HTR-8/SVneo (cell line): ENCODE measurements at regions not wholly inside any gene's neighbourhood (a gene's known extent, or its start where the extent isn't known, plus 50 kb on each side); places are given as distances from the start of the nearest gene placed in this dataset.

Experiments
- DNase-seq: peaks from one replicate; pipeline ENCODE4 v3.0.0; 2011; ENCODE audit warnings: low spot score, mixed read lengths; ENCODE audit not compliant: insufficient read length
- FAIRE-seq: peaks from 2 replicates; lab custom pipeline; 2011; peaks lifted over from hg19 to GRCh38; lab: Jason Lieb, UNC

- FAIRE-seq (no peak), DNase-seq (no peak)
Observed at GRCh38 chr7:67535241-67535989, 538.8 kb downstream of the TYW1 start.

DNA sequence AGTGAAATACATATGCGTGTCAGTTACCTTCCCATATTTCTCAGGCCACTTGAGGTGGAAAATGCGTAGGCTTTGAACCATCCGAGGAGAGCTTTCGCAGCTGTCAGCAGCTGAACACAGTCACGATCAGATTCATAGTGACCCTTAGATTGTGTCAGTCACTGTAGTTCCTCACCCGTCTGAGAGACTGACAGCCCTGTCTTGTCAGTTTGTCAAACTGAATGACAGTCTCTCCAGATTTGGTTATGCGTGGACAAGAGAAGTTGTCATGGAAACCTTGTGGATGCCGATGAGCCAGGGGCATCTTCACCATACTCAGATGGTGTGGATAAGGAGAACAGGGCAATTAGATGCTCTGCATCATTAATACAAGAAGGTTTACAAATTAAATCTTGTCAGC lies 546.3 kb downstream of the TYW1 start:
- DNase-seq (no peak), FAIRE-seq (no peak)

- FAIRE-seq: no peak
- no peak for DNase-seq
Observed at GRCh38 chr7:67547183-67547907, 550.7 kb downstream of the TYW1 start.

DNA sequence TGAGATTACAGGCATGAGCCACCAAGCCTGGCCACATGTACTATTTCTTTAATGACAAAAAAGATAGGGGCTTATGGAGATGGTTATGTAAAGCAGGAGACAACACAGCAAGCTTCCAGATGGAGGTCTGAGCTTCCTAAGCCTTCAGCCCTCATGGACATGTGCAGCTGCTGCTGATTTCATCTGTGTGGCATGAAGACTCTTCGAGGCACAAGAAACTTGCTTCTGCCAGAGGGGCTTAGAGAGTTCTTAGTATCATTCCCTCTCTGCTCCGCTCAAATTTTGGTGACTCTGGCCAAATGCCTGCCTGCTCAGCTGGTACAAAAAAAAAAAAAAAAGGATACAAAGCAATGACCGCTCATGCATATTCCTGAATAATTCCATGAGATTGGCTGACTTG lies 552.5 kb downstream of the TYW1 start:
- FAIRE-seq (no peak), DNase-seq (no peak)

- DNase-seq (no peak), FAIRE-seq (no peak)
Observed at GRCh38 chr7:67550801-67551436, 554.3 kb downstream of the TYW1 start.

- DNase-seq (no peak), FAIRE-seq (no peak)
Observed at GRCh38 chr7:67552738-67553137, 556.1 kb downstream of the TYW1 start.

- DNase-seq (no peak), FAIRE-seq (no peak)
Observed at GRCh38 chr7:67553378-67553777, 556.7 kb downstream of the TYW1 start.

DNA sequence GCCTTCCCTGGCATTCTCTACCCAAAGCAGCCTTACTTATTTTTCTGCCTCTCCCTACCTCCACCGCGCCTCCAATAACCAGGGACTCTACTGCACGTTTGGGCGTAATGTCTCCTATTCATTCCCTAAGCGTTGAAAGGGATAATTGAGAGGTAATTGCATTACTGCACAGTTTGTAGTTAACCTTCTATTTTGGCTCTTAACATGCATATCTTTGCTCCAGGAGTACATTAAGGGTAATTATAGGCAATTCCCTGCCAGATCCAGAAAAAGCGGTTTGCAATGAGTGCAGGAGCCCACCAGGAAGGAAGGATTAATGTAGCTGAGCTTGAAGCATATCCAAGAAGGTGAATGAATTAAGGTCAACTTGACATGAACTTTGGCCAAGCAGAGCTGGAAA lies 558.4 kb downstream of the TYW1 start:
- no peak for DNase-seq
- FAIRE-seq: no peak

DNA sequence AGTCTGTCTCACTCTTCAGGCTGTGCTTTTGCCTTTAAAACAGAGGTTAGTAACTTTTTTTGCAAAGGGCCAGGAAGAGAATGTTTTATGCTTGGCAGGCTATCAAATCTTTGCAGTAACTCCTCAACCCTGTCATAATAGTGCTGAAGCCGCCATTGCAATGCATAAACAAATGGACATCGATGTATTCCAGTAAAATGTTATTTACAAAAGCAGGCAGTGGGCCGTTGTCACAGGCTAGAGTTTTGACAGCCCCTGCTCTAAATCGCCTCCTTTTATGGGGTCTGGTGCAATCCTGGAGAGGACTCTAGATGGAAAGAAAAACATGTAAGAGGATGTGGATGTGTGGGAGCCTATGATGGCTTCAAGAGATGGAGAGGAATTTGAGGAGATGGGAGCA lies 568.3 kb downstream of the TYW1 start:
- FAIRE-seq: no peak

DNA sequence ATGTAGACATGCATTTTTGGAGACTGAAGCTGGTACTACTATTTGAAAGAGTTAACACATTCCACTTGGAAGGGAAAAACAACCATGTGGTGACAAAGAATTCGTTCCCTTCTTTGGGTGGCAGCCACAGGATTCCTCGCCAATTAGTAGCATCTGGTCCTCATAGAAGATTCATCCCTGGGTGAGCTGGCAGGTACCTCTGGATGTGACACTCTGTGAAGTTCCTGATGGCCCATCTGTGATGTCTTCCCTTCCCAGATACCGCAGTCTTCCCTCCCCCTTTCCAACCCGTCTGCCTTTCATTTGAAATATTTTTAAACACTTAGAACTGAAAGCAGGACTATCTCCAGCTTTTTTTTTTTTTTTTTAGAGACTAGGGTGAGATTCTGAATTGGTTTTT lies 569.5 kb downstream of the TYW1 start:
- no peak for DNase-seq
- no peak for FAIRE-seq

More for the DNA sequence above, 568.3 kb downstream of the TYW1 start:
- DNase-seq: no peak

DNA sequence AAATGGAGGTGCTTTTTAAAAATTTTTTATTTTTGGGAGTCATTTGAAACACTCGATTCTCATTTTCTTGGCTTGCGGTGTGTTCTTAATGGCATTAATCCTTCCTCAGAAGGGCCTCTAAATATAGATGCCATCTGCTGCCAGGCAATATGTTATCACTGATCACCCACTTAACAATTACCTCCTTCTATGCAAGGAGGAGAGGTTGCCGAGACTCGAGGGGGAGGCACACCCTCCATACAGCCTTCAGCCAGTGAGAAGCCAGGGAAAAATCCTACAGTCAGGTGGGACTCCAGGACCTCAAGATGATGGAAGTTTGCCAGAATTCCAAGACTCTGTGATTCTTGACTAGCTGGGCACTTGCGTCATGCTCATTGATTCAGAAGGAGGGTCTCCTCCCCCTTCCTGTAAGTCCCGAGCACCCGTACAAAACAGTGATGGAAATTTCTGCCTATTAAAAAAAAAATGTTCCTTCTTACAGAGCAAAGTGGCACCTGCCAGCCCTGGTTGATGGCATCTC lies 574.5 kb downstream of the TYW1 start:
- no peak for DNase-seq
- FAIRE-seq: no peak

- no peak for FAIRE-seq
Observed at GRCh38 chr7:67573639-67574038, 577.0 kb downstream of the TYW1 start.

DNA sequence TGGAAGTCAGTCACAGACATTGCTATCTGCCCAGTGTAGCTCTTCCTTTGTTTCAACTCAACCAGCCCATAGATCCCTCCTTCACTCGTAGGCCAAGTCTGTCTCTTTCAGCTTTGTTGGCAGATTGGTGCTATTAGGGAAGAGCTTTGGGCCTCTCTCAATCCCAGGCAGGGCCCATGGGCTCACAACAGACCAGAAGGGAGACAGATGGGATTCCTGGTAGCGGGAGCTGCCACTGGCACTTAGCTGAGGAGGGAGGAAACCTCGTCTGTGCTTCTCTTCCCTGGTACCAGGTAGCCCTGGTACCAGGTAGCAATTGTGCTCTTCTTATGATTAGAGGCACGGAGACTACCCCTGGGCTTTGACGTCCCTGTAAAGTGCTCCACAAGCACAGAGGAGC lies 592.0 kb downstream of the TYW1 start:
- no peak for FAIRE-seq

More at GRCh38 chr7:67573639-67574038, 577.0 kb downstream of the TYW1 start:
- DNase-seq: no peak

GRCh38 chr7:67589183-67589582 lies 592.5 kb downstream of the TYW1 start:
- FAIRE-seq: no peak
- DNase-seq: no peak

More for the DNA sequence above, 592.0 kb downstream of the TYW1 start:
- DNase-seq: no peak

DNA sequence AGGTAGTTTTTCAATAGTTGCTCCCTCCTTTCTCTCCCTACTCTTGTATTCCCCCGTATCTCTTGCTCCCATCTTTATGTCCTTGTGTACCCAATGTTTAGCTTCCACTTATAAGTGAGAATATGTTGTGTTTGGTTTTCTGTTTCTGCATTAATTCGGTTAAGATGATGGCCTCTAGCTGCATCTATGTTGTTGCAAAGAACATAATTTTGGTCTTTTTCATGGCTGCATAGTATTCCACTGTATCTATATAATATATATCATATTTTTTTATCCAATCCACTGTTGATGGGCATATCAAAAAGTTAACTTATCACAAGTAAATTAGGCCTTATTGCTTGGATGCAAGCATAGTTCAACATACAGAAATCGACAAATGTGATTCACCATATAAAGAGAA lies 594.0 kb downstream of the TYW1 start:
- DNase-seq (no peak), FAIRE-seq (no peak)

DNA sequence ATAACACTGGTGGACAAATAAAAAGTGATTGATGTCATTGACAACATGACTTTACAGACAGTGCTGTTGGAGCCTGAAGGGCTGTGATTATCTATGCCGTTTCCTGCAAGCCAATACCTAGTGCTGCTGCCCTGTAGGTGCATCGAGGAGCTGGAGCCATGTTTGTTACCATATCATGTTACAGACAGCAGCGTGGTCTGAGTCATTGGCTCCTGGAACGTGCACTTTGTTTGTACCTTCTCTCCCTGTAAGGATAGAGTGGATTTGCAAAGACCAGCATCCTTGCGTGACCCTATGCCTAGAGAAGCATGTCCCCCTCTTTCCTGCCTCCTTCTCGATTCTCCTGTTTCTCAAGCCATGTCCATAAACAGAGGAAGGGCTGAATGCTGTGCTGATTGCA lies 597.2 kb downstream of the TYW1 start:
- DNase-seq: no peak
- no peak for FAIRE-seq

DNA sequence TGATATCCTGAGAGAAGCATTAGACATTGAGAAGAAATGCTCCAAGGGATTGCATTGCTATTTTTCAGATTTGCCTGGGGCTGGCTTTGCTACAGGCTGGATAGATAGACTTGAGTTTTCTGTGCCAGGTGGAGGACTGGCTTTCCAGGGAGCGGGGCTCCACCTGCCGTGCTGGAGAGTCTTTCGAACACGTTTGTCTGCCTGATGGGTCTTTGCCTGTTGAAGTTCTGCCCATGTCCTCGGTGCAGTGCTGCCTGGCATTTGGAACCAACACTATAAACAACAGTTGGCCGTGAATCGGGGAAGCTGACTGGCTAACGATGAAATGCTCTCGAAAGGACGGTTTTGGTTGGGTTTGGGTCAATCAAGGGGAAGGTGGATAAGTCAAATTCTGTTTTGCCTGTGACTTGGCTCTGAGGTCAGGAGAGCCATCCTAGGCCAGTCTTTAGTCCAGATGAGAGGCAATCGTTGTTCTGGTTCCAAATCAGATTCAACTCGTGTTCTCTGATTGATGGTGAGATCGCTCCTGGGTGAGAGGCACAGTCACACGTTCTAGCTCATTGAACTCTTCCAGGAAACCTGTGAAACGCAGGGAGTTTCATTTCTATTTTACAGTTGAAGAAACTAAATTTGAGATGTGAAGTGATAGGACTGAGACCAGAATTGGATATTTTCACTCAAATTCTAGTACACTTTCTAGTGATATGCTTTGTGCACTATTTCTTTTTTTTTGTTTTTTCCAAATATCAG lies 599.0 kb downstream of the TYW1 start:
- DNase-seq (no peak), FAIRE-seq (no peak)

DNA sequence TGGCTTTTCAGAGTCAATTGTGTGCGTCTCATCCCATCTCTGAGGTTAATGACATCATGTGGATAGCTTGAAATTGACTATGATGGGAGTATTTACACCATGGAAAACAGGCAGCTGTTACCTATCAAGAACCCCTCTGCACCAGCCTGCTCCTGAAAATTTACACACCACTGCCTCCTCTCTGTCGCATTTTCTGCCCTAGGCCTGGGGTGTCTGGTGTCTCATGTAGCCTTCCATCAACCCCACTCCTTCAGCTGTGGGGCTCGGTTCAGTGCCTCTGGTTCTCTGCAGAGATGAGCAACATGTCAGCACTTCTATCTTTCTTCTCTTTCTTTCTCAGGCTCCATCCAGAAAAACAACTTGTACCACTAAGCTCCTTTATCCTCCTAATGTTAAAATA lies 600.5 kb downstream of the TYW1 start:
- no peak for FAIRE-seq

DNA sequence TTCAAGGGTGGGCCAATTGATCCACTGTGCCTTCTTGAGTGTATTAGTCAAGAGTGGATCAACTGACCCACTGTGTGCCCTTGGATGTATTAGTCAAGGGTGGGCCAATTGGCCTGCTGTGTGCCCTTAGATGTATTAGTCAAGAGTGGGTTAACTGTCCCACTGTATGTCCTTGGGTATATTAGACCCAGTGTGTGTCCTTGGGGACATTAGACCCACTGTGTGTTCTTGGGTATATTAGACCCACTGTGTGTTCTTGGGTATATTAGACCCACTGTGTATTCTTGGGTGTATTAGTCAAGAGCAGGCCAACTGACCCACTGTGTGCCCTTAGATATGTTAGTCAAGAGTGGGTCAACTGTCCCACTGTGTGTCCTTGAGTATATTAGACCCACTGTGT lies 601.8 kb downstream of the TYW1 start:
- FAIRE-seq (no peak), DNase-seq (no peak)

More for the DNA sequence above, 600.5 kb downstream of the TYW1 start:
- no peak for DNase-seq

DNA sequence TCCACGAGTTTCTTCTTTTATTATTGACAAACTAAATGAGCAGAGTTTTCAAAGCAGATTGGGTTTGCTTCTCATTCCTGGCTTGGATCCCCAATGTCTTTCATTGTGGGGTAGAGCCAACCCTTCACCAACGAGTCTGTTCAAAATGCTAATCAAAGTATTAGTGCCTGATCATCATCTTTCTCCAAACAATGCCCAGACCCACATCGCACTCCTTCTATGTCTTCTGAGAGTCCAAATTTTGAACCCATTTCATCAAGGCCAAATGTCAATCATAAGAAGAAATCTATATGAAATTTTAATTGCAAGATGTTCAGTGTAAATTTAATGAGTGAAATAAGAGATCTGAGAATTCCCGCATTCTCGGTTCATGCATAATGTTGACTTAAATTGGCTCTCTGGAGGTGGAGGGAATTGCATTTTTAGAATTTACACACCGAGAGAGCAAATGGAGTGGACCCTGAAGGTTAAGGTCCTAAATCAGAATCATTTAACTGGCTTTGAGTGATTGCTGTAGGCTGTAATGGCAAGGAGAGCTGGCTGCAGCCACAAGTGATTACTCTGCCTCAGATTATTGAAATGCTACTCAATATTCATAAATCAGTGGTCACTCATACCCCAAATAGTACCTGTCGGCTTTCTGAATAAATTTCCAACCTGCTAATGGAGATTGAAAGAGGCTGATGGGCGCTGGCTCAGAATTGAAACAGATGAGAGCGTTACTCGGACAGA lies 602.9 kb downstream of the TYW1 start:
- DNase-seq (no peak), FAIRE-seq (no peak)
